ENCODE measurements at regions not wholly inside any gene's neighbourhood (a gene's known extent, or its start where the extent isn't known, plus 50 kb on each side); places are given as distances from the start of the nearest gene placed in this dataset.

GRCh38 chr12:114240288-114240687 is 165.7 kb downstream of the TBX5 start:
- Histone ChIP-seq H3K27ac (no peak overlapping the region), H3K4me1 (no peaks in the 10 kb centered on the region), H3K36me3 (no peaks in the 10 kb centered on the region), H3K27me3 (peaks cover 64% of the 10 kb centered on the region), H3K4me3 (no peak overlapping the region), H3K9me3 (no peaks in the 10 kb centered on the region)
- 60% methylated on average over 12 of the region's 12 CpGs for WGBS
- DNase-seq (ENCODE audit: low spot score in 2 of 2) = no peak
- no peak for TF ChIP-seq EP300 (IDR thresholded peaks at IDR 0.05)
- no peak for TF ChIP-seq POLR2A (IDR thresholded peaks at IDR 0.05)
- no peak for TF ChIP-seq POLR2AphosphoS5 (IDR thresholded peaks at IDR 0.05)
- TF ChIP-seq CTCF (IDR thresholded peaks at IDR 0.05) = no peak

- Histone ChIP-seq H3K27me3 (peaks cover 56% of the 10 kb centered on the region), H3K9me3 (no peaks in the 10 kb centered on the region), H3K27ac (no peak overlapping the region), H3K4me1 (no peaks in the 10 kb centered on the region), H3K4me3 (no peak overlapping the region), H3K36me3 (no peaks in the 10 kb centered on the region)
- WGBS = 24% methylated on average over 3 of the region's 5 CpGs
- DNase-seq (ENCODE audit: low spot score in 2 of 2) = no peak
- TF ChIP-seq POLR2A (IDR thresholded peaks at IDR 0.05) (no peak), CTCF (IDR thresholded peaks at IDR 0.05) (no peak), EP300 (IDR thresholded peaks at IDR 0.05) (no peak), POLR2AphosphoS5 (IDR thresholded peaks at IDR 0.05) (no peak)
These were observed 167.1 kb downstream of the TBX5 start for GRCh38 chr12:114238808-114239207.

- no peak overlapping the region for H3K4me3 ChIP-seq
- H3K4me1 ChIP-seq = no peaks in the 10 kb centered on the region
- DNase-seq (ENCODE audit: low spot score in 2 of 2) = no peak
- TF ChIP-seq EP300 (IDR thresholded peaks at IDR 0.05) (no peak), POLR2A (IDR thresholded peaks at IDR 0.05) (no peak), CTCF (IDR thresholded peaks at IDR 0.05) (no peak), POLR2AphosphoS5 (IDR thresholded peaks at IDR 0.05) (no peak)
- 44% methylated on average over 5 of the region's 5 CpGs for WGBS
- no peak overlapping the region for H3K27ac ChIP-seq
- no peaks in the 10 kb centered on the region for H3K9me3 ChIP-seq
- H3K27me3 ChIP-seq = peaks cover 43% of the 10 kb centered on the region
- no peaks in the 10 kb centered on the region for H3K36me3 ChIP-seq
These were observed 168.7 kb downstream of the TBX5 start for GRCh38 chr12:114237230-114237629.

- H3K27me3 ChIP-seq = peaks cover 27% of the 10 kb centered on the region
- 93% methylated on average over 2 of the region's 2 CpGs for WGBS
- H3K36me3 ChIP-seq = no peaks in the 10 kb centered on the region
- no peak for TF ChIP-seq CTCF (IDR thresholded peaks at IDR 0.05)
- no peak for TF ChIP-seq EP300 (IDR thresholded peaks at IDR 0.05)
- TF ChIP-seq POLR2A (IDR thresholded peaks at IDR 0.05) = no peak
- no peak for TF ChIP-seq POLR2AphosphoS5 (IDR thresholded peaks at IDR 0.05)
- H3K4me1 ChIP-seq = no peaks in the 10 kb centered on the region
- H3K27ac ChIP-seq = no peak overlapping the region
- no peak overlapping the region for H3K4me3 ChIP-seq
- no peak for DNase-seq (ENCODE audit: low spot score in 2 of 2)
- no peaks in the 10 kb centered on the region for H3K9me3 ChIP-seq
These were observed 173.8 kb downstream of the TBX5 start for GRCh38 chr12:114232187-114232586.

GRCh38 chr12:114229150-114229549 is 176.8 kb downstream of the TBX5 start:
- H3K4me1 ChIP-seq = no peaks in the 10 kb centered on the region
- H3K36me3 ChIP-seq = no peaks in the 10 kb centered on the region
- H3K27me3 ChIP-seq = peaks cover 32% of the 10 kb centered on the region
- no peaks in the 10 kb centered on the region for H3K9me3 ChIP-seq
- WGBS = 64% methylated on average over 1 of the region's 1 CpG
- no peak overlapping the region for H3K4me3 ChIP-seq
- DNase-seq (ENCODE audit: low spot score in 2 of 2) = no peak
- TF ChIP-seq POLR2A (IDR thresholded peaks at IDR 0.05) = no peak
- TF ChIP-seq POLR2AphosphoS5 (IDR thresholded peaks at IDR 0.05) = no peak
- TF ChIP-seq EP300 (IDR thresholded peaks at IDR 0.05) = no peak
- TF ChIP-seq CTCF (IDR thresholded peaks at IDR 0.05) = no peak
- H3K27ac ChIP-seq = no peak overlapping the region
